ENCODE measurements at regions not wholly inside any gene's neighbourhood (a gene's known extent, or its start where the extent isn't known, plus 50 kb on each side); places are given as distances from the start of the nearest gene placed in this dataset.

- no peak overlapping the region for H3K4me3 Mint-ChIP-seq (ENCODE audit: unreplicated experiment)
- H3K27ac Mint-ChIP-seq (ENCODE audit: unreplicated experiment): no peak overlapping the region
- TF ChIP-seq CTCF (IDR thresholded peaks at IDR 0.05; ENCODE audit: unreplicated experiment): no peak
Observed at GRCh38 chr5:103793595-103794182, 231.1 kb upstream of the NUDT12 start.

GRCh38 chr5:103785569-103785968 lies 223.0 kb upstream of the NUDT12 start:
- no peak overlapping the region for H3K27ac Mint-ChIP-seq (ENCODE audit: unreplicated experiment)
- DNase-seq (ENCODE audit: low spot score): no peak
- no peak overlapping the region for H3K4me3 Mint-ChIP-seq (ENCODE audit: unreplicated experiment)
- peaks cover 4% of the 10 kb centered on the region for H3K36me3 Mint-ChIP-seq (ENCODE audit: low read depth, unreplicated experiment)
- H3K4me1 Mint-ChIP-seq (ENCODE audit: unreplicated experiment): no peaks in the 10 kb centered on the region
- no peaks in the 10 kb centered on the region for H3K27me3 Mint-ChIP-seq (ENCODE audit: unreplicated experiment)
- no peak for TF ChIP-seq CTCF (IDR thresholded peaks at IDR 0.05; ENCODE audit: unreplicated experiment)
- no peaks in the 10 kb centered on the region for H3K9me3 Mint-ChIP-seq (ENCODE audit: unreplicated experiment)

More at GRCh38 chr5:103793595-103794182, 231.1 kb upstream of the NUDT12 start:
- Mint-ChIP-seq H3K9me3 (ENCODE audit: unreplicated experiment) (peaks cover 16% of the 10 kb centered on the region), H3K36me3 (ENCODE audit: low read depth, unreplicated experiment) (peaks cover 16% of the 10 kb centered on the region), H3K4me1 (ENCODE audit: unreplicated experiment) (no peaks in the 10 kb centered on the region), H3K27me3 (ENCODE audit: unreplicated experiment) (no peaks in the 10 kb centered on the region)
- DNase-seq (ENCODE audit: low spot score): no peak

- Mint-ChIP-seq H3K36me3 (ENCODE audit: low read depth, unreplicated experiment) (no peaks in the 10 kb centered on the region), H3K4me1 (ENCODE audit: unreplicated experiment) (no peaks in the 10 kb centered on the region), H3K27ac (ENCODE audit: unreplicated experiment) (no peak overlapping the region), H3K9me3 (ENCODE audit: unreplicated experiment) (no peaks in the 10 kb centered on the region), H3K4me3 (ENCODE audit: unreplicated experiment) (no peak overlapping the region), H3K27me3 (ENCODE audit: unreplicated experiment) (no peaks in the 10 kb centered on the region)
- no peak for DNase-seq (ENCODE audit: low spot score)
- TF ChIP-seq CTCF (IDR thresholded peaks at IDR 0.05; ENCODE audit: unreplicated experiment): no peak
Observed at GRCh38 chr5:103783669-103784068, 221.1 kb upstream of the NUDT12 start.

- Mint-ChIP-seq H3K27ac (ENCODE audit: unreplicated experiment) (no peak overlapping the region), H3K9me3 (ENCODE audit: unreplicated experiment) (peaks cover 4% of the 10 kb centered on the region), H3K4me3 (ENCODE audit: unreplicated experiment) (no peak overlapping the region), H3K36me3 (ENCODE audit: low read depth, unreplicated experiment) (no peaks in the 10 kb centered on the region), H3K4me1 (ENCODE audit: unreplicated experiment) (no peaks in the 10 kb centered on the region), H3K27me3 (ENCODE audit: unreplicated experiment) (peaks cover 3% of the 10 kb centered on the region)
- no peak for DNase-seq (ENCODE audit: low spot score)
- no peak for TF ChIP-seq CTCF (IDR thresholded peaks at IDR 0.05; ENCODE audit: unreplicated experiment)
Observed at GRCh38 chr5:103780794-103781193, 218.2 kb upstream of the NUDT12 start.

GRCh38 chr5:103774721-103775120 lies 212.1 kb upstream of the NUDT12 start:
- no peaks in the 10 kb centered on the region for H3K36me3 Mint-ChIP-seq (ENCODE audit: low read depth, unreplicated experiment)
- H3K27ac Mint-ChIP-seq (ENCODE audit: unreplicated experiment): no peak overlapping the region
- H3K27me3 Mint-ChIP-seq (ENCODE audit: unreplicated experiment): peaks cover 3% of the 10 kb centered on the region
- no peak for TF ChIP-seq CTCF (IDR thresholded peaks at IDR 0.05; ENCODE audit: unreplicated experiment)
- no peak overlapping the region for H3K4me3 Mint-ChIP-seq (ENCODE audit: unreplicated experiment)
- H3K9me3 Mint-ChIP-seq (ENCODE audit: unreplicated experiment): peaks cover 4% of the 10 kb centered on the region
- no peaks in the 10 kb centered on the region for H3K4me1 Mint-ChIP-seq (ENCODE audit: unreplicated experiment)
- no peak for DNase-seq (ENCODE audit: low spot score)

Measured in endothelial cell (in vitro differentiated cells).